Ovary (tissue), 3 donors: ENCODE measurements at regions not wholly inside any gene's neighbourhood (a gene's known extent, or its start where the extent isn't known, plus 50 kb on each side); places are given as distances from the start of the nearest gene placed in this dataset.

Experiments used
- CTCF ChIP-seq, 3 donors: fragments of 450-650 bp in 2 of 3; fragments of 200-600 bp in 1 of 3; IDR thresholded peaks; one replicate each; pipeline versions ENCODE4 v1.5.1 to v1.8.0; 2016 to 2022; ENCODE audit warnings: antibody characterized with exemption in 3 of 3, mild to moderate bottlenecking in 1 of 3
- POLR2A ChIP-seq: fragments of 450-650 bp; IDR thresholded peaks from one replicate; pipeline ENCODE4 v1.6.1; 2017; ENCODE audit warnings: antibody characterized with exemption, mild to moderate bottlenecking, moderate library complexity
- donor health status: DM: no; HTN: no; CAD: no.

DNA sequence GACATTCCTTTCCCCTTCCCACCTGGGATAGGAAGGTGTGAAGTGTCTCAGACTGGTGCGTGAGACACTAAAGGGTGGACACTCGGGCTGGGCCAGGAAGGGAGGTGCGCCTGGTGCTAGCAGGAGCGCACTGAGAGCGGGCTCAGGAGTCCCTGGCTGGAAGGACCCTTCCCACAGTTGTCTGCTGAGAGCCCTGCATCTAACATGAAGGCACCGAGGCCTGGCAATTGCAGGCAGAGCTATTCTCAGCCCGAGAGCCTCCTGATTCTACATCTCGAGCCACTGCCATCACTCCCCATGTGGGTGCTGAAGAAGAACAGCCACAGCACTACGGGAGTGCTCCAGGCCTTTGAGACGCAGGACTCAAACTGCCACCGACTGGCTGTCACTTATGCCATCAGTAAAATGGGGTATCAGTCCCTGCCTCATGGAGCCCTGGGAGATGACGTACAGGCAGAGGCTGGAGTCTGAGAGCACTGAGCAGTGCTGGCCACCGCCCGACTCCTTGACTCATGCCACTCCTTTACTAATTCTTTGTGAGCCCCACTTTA lies 159.4 kb downstream of the KLF13 start:
- TF ChIP-seq POLR2A (no peak), CTCF (IDR thresholded peaks at IDR 0.05) (no peak)
